Fibroblast of the conjunctiva (primary cell): ENCODE measurements at regions not wholly inside any gene's neighbourhood (a gene's known extent, or its start where the extent isn't known, plus 50 kb on each side); places are given as distances from the start of the nearest gene placed in this dataset.
A peak's percentile ranks its signal among the peaks of the same experiment; 100 is the strongest.
"Not testable (repeated sequence)": the region's sequence is repeated elsewhere in the genome, so short reads cannot be mapped to it uniquely, and the experiment has no call there.

ENCODE experiments used
- DNase-seq: peaks from one replicate; pipeline ENCODE4 v3.0.0-alpha.2; 2010; ENCODE audit warnings: low read depth

DNA sequence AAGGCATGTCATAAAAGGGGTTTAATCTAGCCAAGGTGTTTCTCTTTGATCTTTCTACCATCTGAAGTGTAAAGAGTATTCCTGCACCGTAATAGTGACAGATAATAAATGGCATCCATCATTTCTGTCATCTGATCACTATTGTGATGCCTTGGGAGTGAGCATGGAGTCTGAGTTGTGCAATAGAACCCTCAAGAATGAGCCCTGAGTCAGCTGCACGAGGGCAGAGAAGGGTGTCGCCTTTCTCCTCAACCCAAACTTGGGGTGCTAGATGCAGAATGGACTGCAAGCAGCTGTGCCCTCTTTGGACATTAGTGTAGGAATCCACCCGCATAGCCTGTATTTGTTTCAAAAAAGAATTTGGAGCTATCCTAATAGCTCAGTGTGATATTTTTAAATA, 115.2 kb downstream of the ZNF37A start:
- no peak for DNase-seq

- DNase-seq, result not testable (repeated sequence)
These were observed 115.6 kb downstream of the ZNF37A start for GRCh38 chr10:38209748-38210147.

- DNase-seq, result no peak
These were observed 118.3 kb downstream of the ZNF37A start for GRCh38 chr10:38212460-38212859.

GRCh38 chr10:38226385-38226784, 132.2 kb downstream of the ZNF37A start:
- DNase-seq, result no peak

GRCh38 chr10:38228394-38228793, 134.3 kb downstream of the ZNF37A start:
- DNase-seq, result no peak

- not testable (repeated sequence) for DNase-seq
These were observed 144.3 kb downstream of the ZNF37A start for GRCh38 chr10:38238479-38238878.

DNA sequence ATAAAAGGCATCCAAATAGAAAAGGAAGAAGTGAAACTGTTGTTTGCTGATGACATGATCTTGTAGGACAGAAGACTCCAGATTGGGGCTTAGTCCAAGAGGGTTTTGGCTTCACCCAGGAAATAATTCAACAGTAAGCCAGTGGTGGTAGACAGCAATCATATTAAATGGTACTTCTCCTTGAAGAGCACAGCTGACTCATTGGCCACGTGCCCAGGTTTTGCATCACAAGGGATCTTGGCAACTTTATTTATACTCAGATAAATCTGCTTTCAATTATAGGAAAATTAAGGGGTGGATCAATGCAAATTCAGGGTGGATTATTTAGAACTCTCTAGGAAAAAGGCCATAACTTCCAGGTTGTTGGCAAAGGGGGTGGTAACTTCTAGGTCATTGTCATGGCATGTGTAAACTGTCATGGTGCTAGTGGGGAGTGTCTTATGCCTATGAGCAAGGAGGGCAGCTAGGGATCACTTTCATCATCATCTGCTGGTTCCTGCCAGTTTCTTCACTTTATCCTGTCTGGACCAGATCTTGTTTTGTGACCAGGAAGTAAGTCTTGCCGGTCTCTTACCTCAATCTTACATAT, 148.0 kb downstream of the ZNF37A start:
- DNase-seq, result peak; percentile 8

DNA sequence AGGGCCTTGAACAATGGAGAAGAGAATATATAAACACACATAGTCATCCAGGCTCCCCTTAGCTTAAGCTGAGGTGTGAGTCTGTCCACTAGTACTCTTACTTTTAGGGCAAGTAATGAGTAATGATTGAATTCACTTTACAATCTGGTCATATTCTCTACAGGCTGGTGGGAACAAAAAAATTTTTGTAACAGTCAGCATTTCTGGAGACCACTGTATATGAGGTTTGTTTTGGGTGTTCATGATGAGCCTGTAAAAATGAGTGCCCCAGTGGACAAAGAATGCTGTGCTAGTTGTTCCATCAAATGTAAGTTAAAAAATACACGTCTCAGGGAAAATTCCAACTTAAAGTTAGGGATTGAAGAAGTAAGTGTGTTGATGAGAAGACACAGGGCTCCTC, 154.0 kb downstream of the ZNF37A start:
- DNase-seq, result not testable (repeated sequence)

DNA sequence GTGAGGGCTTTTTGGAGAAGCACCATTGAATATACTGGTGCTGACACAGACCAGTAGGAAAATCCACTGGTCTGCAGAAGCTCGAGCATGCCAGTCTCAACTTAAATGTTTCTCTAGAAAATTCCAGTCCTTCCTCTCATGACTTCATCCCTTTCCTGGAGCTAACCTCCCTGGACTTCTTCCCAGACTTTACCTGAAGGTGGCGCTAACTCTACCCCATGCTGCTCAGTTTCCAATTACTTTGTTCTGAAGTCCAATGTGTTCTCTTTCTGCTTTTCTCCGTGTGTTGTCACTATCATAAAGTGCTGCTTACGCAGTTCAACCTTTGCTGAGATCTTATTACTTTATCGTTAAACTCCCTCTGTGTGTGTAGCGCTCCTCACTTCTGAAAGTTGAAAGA, 158.4 kb downstream of the ZNF37A start:
- not testable (repeated sequence) for DNase-seq

GRCh38 chr10:38267555-38267954, 173.4 kb downstream of the ZNF37A start:
- not testable (repeated sequence) for DNase-seq

- not testable (repeated sequence) for DNase-seq
These were observed 176.9 kb downstream of the ZNF37A start for GRCh38 chr10:38271031-38271430.

DNA sequence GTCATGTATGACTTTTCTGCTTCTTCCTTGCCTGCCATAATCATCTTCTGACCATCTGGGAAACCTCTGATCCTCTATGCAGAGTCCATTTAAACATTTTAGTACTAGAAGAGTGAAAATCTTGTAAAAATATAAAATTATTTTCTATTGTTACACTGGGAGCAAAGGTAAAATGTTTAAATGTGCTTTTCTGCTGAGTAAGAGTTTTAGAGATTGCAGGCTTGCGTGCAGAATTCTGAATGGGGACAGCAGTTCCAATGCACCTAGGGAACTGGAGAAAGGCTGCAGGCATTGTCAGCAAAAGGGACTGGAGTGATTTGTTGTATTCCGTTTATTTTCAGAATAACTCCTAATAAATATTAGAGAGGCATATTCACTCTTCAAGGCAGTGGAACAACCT, 180.7 kb downstream of the ZNF37A start:
- DNase-seq, result not testable (repeated sequence)

GRCh38 chr10:38292560-38292959, 198.4 kb downstream of the ZNF37A start:
- not testable (repeated sequence) for DNase-seq

DNA sequence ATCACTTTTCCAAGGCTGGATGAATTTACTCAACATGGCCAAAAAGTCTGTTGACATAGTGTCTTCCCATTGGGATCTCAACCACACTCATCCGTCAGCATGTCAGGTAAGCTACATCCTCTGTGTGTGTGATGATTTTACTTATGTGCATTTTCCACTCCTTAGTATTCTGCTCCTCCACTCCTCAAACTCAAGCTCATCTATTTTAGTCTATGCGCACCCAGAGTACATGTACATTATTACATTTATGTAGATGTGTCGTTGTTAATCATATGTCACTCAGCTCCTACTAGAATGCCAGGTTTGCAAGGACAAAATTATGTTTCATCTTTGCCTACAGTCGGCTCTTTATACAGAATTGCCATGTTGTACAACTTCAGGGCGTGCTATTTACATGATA, 216.0 kb downstream of the ZNF37A start:
- not testable (repeated sequence) for DNase-seq

DNA sequence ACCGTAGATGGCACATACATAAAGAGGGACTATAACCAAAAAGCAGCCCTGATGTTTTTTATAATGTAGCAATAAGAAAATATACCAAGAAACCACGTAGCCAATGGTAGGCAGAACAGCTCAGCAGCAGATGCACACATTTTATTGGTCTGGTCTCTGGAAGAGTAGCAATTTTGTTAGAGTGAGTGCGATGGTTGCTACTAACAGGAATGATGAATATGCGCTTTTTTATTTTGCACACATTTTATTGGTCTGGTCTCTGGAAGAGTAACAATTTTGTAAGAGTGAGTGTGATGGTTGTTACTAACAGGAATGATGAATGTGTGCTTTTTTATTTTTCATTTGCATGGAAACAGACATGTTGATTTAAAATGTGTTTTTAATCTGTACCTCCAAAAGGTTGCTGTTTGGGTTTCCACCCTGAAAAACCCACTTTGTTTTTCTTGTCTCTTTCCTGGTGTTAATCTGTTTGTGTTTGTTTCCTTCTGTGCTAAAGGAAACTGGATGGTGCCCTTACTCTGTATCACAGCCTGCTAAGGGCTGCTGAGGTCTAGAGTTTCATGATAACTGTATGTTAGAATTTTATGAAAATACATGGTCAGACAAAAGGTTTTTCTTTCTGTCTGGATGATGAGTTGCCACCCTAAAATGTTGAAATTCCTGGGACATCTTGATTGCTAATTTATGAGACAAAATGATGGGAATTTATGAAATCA, 221.1 kb downstream of the ZNF37A start:
- DNase-seq, result not testable (repeated sequence)

- DNase-seq, result not testable (repeated sequence)
These were observed 227.3 kb downstream of the ZNF37A start for GRCh38 chr10:38321393-38321792.

GRCh38 chr10:38330306-38330705, 236.2 kb downstream of the ZNF37A start:
- not testable (repeated sequence) for DNase-seq

DNA sequence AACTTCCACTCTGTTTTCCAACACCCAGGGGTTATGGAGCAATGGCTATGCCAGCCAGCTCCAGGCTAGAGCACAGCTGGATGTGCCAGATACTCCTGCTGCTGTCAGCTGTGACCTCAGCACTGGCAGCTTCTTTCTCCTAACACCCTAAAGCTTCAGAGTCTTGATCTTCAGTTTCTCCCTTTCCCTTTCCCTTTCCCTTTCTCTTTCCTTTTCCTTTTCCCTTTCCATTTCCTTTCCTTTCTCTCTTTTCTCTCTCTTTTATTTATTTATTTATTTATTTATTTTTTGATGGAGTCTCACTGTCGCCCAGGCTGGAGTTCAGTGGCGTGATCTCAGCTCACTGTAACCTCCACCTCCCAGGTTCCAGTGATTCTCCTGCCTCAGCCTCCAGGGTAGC, 237.0 kb downstream of the ZNF37A start:
- DNase-seq, result not testable (repeated sequence)

DNA sequence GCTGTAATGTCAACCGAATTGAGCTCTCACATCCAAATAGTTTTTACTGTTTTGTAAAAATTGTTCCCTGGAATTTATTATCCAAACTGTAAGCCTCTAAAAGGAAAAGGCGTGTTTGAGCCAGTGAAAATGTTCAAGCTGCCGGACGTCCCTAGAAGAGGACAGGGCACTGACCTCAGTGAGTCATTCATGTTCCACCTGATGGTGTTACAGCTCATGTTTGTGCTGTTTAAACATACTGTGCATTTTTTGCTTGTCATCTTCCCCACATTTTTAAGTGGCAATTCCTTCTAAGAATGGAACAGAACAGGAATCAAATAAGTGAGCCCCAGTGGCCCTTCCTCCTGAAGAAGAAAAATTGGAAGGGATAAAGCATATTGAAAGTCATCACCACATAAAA, 239.6 kb downstream of the ZNF37A start:
- DNase-seq, result not testable (repeated sequence)

DNA sequence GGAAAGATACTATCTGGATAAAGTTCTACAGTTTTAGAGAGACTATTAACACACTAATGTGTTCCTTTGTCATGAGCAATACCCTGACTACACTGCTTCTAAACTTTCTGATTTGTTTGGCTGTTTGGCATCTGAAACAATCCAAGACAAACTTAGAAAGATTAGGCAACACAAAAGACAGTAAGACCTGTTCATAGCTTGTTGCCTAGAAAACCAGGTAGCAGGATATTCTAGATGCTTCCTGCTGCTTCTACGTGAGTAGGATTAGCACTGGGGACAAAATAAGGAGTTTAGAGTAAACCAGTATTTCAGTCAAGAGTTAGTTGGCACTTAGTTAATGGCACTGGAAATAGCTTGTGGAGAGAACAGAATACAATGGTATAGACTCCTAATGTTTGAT, 256.5 kb downstream of the ZNF37A start:
- not testable (repeated sequence) for DNase-seq

DNA sequence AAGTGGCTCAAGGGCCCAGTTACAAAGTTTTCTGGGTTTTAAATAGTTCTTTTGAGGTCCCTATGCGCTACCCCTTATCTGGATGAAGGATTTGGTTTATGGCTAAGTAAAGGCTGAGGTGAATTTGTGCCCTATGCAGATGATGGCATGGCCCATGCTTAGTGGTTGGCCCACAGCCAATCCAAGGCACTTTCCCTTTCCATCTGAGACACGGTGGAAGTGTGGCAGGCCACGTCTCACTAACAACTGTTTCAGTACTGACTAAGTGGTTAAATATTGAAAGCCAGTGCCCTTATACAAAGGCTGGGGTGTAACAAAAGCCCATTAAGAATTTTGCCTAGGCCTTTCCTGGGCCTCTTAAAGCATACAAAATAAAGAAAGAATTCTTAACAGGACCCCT, 260.3 kb downstream of the ZNF37A start:
- not testable (repeated sequence) for DNase-seq

GRCh38 chr10:38355911-38356526, 261.9 kb downstream of the ZNF37A start:
- DNase-seq, result peak; percentile 18

- not testable (repeated sequence) for DNase-seq
These were observed 262.4 kb downstream of the ZNF37A start for GRCh38 chr10:38356527-38356926.
